Globus pallidus (tissue), 1 donor: ENCODE measurements at regions not wholly inside any gene's neighbourhood (a gene's known extent, or its start where the extent isn't known, plus 50 kb on each side); places are given as distances from the start of the nearest gene placed in this dataset.

Source experiments
- DNase-seq: peaks from one replicate; pipeline ENCODE4 v3.0.0-alpha.2; 2015; ENCODE audit warnings: low spot score

- DNase-seq, result no peak
Measured at GRCh38 chr17:34416116-34416515, 53.1 kb upstream of the CCL1 start.

GRCh38 chr17:34414339-34414738 is 51.3 kb upstream of the CCL1 start:
- no peak for DNase-seq

DNA sequence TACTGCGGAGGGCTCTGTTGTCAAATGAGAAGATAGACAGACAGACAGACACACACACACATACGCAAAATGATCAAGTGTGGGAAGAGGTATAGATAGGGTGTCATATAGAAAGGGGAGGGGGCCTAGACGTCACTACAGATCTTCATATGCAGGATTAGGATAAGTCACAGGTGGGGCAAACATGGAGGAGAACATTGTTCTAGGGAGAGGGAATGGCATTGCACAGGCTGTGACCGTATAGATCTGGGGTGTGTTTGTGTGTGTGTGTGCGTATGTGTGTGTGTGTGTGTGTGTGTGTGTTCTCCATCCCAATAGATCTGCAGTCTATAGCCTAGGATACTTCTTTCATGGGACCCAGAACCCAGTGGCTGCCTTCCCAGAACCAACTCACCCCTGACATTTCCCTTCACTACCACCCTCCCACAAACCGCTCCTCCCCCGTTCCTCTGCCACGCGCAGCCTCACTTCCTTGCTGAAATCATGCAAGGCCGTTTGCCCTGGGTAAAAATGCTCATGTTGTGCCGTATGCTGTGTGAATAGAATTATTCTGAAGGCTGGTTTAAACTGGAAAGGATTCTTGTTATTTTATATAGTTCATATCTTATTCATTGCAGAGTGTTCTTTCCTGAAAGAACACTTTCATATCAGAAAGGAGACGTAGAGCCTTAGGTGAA is 50.5 kb upstream of the CCL1 start:
- DNase-seq, result no peak

DNA sequence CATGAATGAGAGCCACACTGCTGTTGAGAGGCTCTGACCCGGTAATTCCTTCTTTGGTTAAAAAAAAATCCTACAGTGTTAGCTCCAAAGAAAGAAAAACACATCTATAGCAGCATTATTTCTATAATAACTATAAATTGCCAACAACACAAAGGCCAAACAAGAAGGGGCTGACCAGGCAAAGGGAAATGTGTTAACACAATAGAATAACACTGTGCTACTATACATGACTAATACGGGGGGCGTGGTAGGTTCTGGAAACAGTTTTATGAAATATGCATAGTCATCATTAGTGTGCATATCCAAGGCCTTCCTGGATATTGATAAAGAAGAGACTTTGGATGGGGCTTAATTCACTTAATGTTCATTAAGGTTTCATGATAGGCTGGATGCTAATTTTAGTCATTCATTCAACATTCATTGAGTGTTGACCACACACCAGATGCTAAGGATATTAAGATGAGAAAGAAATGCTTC is 50.0 kb upstream of the CCL1 start:
- DNase-seq, result no peak
